T-cell (primary cell): ENCODE measurements at regions not wholly inside any gene's neighbourhood (a gene's known extent, or its start where the extent isn't known, plus 50 kb on each side); places are given as distances from the start of the nearest gene placed in this dataset.
"Not testable (repeated sequence)": the region's sequence is repeated elsewhere in the genome, so short reads cannot be mapped to it uniquely, and the experiment has no call there.

ENCODE experiments used
- ATAC-seq, 4 experiments: fragments of 200-7000 bp in 3 of 4; fragments of 150-1000 bp in 1 of 4; cut with Tn5 transposase; replicated peaks in 1 of 4; 1 replicate in 3 of 4; 2 replicates in 1 of 4; pipeline ENCODE4 v1.10.0; 2021; ENCODE audit warnings: moderate library complexity in 3 of 4, mild to moderate bottlenecking in 2 of 4, moderate number of reproducible peaks in 1 of 4
- CTCF ChIA-PET, 2 donors: fragments of 300-600 bp; sonication (Branson Sonifier 250); formaldehyde crosslinking; loops; one replicate each; lab custom pipeline; 2022; ENCODE audit warnings: antibody characterized with exemption in 2 of 2; lab: Charles Lee
- POLR2A ChIA-PET, 2 donors: fragments of 300-600 bp; sonication (Branson Sonifier 250); formaldehyde crosslinking; loops; one replicate each; lab custom pipeline; 2022; ENCODE audit warnings: antibody characterized with exemption in 2 of 2; lab: Charles Lee
- DNase-seq, 35 experiments: peaks; one replicate each; pipeline versions ENCODE4 v3.0.0 to v3.0.0-alpha.2; 2013 to 2023
- H3K27ac ChIP-seq: one replicate; pipeline ENCODE4 v1.5.1; 2013; ENCODE audit warnings: low read length
- H3K27me3 ChIP-seq, 2 experiments: replicated peaks in 1 of 2; 1 replicate in 1 of 2; 2 replicates in 1 of 2; pipeline versions ENCODE4 v1.6.1 to v1.7.0; 2013; ENCODE audit warnings: low read length in 1 of 2, mixed read lengths in 1 of 2; ENCODE audit not compliant: control insufficient read depth in 2 of 2, insufficient read depth in 2 of 2; ENCODE audit errors: extremely low read depth in 1 of 2
- H3K36me3 ChIP-seq, 2 donors: 1 replicate in 1 of 2; 2 replicates in 1 of 2; pipeline versions ENCODE4 v1.6.1 to v1.7.0; 2013; ENCODE audit warnings: low read length in 1 of 2; ENCODE audit not compliant: control insufficient read depth in 2 of 2, insufficient read depth in 1 of 2; ENCODE audit errors: extremely low read depth in 1 of 2
- H3K4me1 ChIP-seq, 2 experiments: 1 replicate in 1 of 2; 2 replicates in 1 of 2; pipeline versions ENCODE4 v1.6.1 to v1.7.0; 2013; ENCODE audit warnings: low read length in 2 of 2, mixed read lengths in 1 of 2; ENCODE audit not compliant: insufficient read depth in 2 of 2, control insufficient read depth in 1 of 2; ENCODE audit errors: extremely low read depth in 1 of 2
- H3K4me3 ChIP-seq, 2 donors: 1 replicate in 1 of 2; 2 replicates in 1 of 2; pipeline versions ENCODE4 v1.5.1 to v1.7.0; 2013; ENCODE audit warnings: mild to moderate bottlenecking in 2 of 2, low read length in 1 of 2, moderate library complexity in 1 of 2; ENCODE audit not compliant: control insufficient read depth in 1 of 2; ENCODE audit errors: extremely low read depth in 1 of 2
- H3K9me3 ChIP-seq: 2 replicates; pipeline ENCODE4 v1.7.0; 2013
- H3K27ac Mint-ChIP-seq, 2 donors: one replicate each; pipeline ENCODE4 v1.8.0; 2020 to 2021; ENCODE audit warnings: mild to moderate bottlenecking in 2 of 2, mixed read lengths in 2 of 2
- H3K27me3 Mint-ChIP-seq, 2 donors: one replicate each; pipeline ENCODE4 v1.8.0; 2021 to 2022; ENCODE audit warnings: mixed read lengths in 2 of 2
- H3K36me3 Mint-ChIP-seq: one replicate; pipeline ENCODE4 v1.8.0; 2021; ENCODE audit warnings: mixed read lengths
- H3K4me1 Mint-ChIP-seq, 3 donors: one replicate each; pipeline ENCODE4 v1.8.0; 2020 to 2022; ENCODE audit warnings: mixed read lengths in 3 of 3, mild to moderate bottlenecking in 1 of 3
- H3K4me3 Mint-ChIP-seq, 3 donors: one replicate each; pipeline ENCODE4 v1.8.0; 2020 to 2022; ENCODE audit warnings: mild to moderate bottlenecking in 3 of 3, mixed read lengths in 3 of 3, moderate library complexity in 3 of 3
- H3K9me3 Mint-ChIP-seq, 3 donors: one replicate each; pipeline ENCODE4 v1.8.0; 2020 to 2022; ENCODE audit warnings: mixed read lengths in 3 of 3
- WGBS: methylation state at CpG from one replicate; pipeline ENCODE4 v1.1.5; 2013; ENCODE audit warnings: missing lambda C conversion rate; ENCODE audit not compliant: insufficient coverage; 5-methylcytosine and 5-hydroxymethylcytosine counted together

GRCh38 chr14:105591792-105592341 lies 65.5 kb downstream of the TMEM121 start:
- H3K36me3 ChIP-seq, POLR2A ChIA-PET, CTCF ChIA-PET, H3K4me3 ChIP-seq, H3K4me1 Mint-ChIP-seq, H3K4me3 Mint-ChIP-seq, H3K27me3 ChIP-seq, H3K27ac Mint-ChIP-seq, H3K27me3 Mint-ChIP-seq, H3K9me3 ChIP-seq, H3K4me1 ChIP-seq, DNase-seq, H3K27ac ChIP-seq, H3K9me3 Mint-ChIP-seq, H3K36me3 Mint-ChIP-seq: not testable (repeated sequence)
- WGBS, result 66% methylated on average over 5 of the region's 27 CpGs
- ATAC-seq, result peak in 1 of 4 experiments; percentile 13

DNA sequence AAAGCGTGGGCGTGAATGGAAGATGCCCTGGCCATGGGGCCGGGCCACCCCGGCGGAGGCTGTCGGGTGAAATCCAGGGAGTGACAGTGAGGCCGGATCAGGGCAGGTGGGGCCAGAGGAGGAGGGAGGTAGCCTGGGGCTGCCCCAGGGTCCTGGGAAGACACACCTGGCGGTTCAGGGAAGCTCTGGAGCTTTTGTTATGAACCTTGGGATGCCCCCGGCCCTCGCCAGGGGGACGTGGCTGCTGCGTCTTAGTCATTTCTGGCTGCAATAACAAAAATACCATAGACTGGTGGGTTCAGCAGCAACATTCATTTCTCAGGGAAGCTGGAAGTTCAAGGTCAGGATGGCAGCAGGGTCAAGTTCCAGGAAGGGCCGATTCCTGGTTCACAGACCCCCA lies 66.3 kb downstream of the TMEM121 start:
- H3K27ac Mint-ChIP-seq, H3K9me3 Mint-ChIP-seq, H3K4me3 Mint-ChIP-seq, H3K36me3 ChIP-seq, H3K27ac ChIP-seq, DNase-seq, H3K36me3 Mint-ChIP-seq, H3K27me3 Mint-ChIP-seq, H3K27me3 ChIP-seq, POLR2A ChIA-PET, H3K4me3 ChIP-seq, H3K4me1 Mint-ChIP-seq, CTCF ChIA-PET, ATAC-seq, H3K9me3 ChIP-seq, H3K4me1 ChIP-seq: not testable (repeated sequence)
- 94% methylated on average over 2 of the region's 13 CpGs for WGBS

DNA sequence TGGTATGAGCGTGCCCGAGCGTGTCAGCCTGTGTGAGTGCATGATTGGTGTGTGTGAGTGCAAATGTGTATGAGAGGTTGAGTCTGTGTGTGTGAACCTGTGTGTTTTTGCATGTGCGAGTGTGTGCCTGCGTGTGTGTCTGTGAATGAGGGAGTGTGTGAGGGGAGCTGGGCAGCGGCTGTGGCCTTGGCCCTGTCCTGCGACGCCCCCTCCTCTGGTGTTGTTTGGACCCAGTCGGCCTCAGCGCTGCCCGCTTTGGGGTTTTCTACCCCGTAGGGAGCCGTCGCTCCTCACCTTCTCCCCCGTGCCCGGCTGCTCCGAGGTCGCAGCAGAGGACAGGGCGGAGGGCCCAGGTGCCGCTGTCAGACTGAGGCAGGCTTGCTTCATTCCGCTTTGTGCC lies 69.0 kb downstream of the TMEM121 start:
- H3K27me3 Mint-ChIP-seq, H3K9me3 Mint-ChIP-seq, ATAC-seq, H3K4me3 Mint-ChIP-seq, H3K27me3 ChIP-seq, H3K27ac ChIP-seq, H3K36me3 Mint-ChIP-seq, CTCF ChIA-PET, POLR2A ChIA-PET, H3K36me3 ChIP-seq, DNase-seq, H3K4me1 Mint-ChIP-seq, H3K27ac Mint-ChIP-seq, H3K4me3 ChIP-seq, H3K9me3 ChIP-seq, H3K4me1 ChIP-seq: not testable (repeated sequence)
- no CpG with 5 or more reads among the region's 21 CpGs for WGBS

- H3K27ac ChIP-seq, H3K36me3 Mint-ChIP-seq, H3K4me3 ChIP-seq, POLR2A ChIA-PET, H3K4me1 ChIP-seq, H3K36me3 ChIP-seq, DNase-seq, H3K27me3 Mint-ChIP-seq, H3K27ac Mint-ChIP-seq, H3K9me3 ChIP-seq, H3K4me1 Mint-ChIP-seq, H3K4me3 Mint-ChIP-seq, H3K27me3 ChIP-seq, CTCF ChIA-PET, H3K9me3 Mint-ChIP-seq, ATAC-seq: not testable (repeated sequence)
- no CpG with 5 or more reads among the region's 6 CpGs for WGBS
These were observed 70.0 kb downstream of the TMEM121 start for GRCh38 chr14:105596374-105596773.

DNA sequence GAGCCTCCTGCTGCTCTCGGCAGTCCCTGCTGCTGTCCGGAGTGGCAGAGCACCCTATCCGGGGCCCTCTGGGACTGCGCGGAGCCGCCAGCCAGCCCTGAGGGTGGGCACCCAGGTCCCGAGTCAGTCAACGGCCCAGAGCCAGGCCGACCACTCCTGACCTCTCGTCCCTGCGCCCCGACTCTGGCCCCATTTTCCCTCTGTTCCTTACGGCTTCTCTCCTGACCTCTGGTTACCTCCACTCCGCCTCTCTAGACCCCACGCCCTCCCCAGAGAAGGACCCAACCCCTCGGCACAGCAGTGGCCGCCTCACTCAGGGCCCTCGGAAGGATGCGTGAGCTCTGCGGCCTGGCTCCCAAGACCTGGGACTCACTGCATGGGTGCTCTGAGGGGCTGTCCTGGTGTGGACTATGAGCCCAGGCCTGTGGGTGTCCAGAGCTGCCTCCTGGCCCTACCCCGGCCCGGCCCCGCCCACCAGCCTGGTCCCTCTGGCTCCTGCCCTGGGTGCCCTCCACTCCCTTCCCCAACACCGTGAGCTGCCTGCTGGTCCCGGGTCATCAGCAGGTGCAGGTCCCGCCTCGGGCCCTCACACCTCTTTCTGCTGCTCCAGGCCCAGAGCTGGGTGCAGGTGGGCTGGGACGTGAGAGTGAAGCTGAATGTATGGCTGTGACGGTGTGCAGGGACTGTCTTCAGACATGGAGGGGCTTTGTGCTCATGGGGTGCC lies 71.8 kb downstream of the TMEM121 start:
- H3K27me3 ChIP-seq, H3K27ac Mint-ChIP-seq, H3K9me3 ChIP-seq, H3K4me3 Mint-ChIP-seq, H3K4me3 ChIP-seq, DNase-seq, POLR2A ChIA-PET, CTCF ChIA-PET, H3K9me3 Mint-ChIP-seq, H3K27me3 Mint-ChIP-seq, H3K4me1 ChIP-seq, H3K36me3 ChIP-seq, H3K36me3 Mint-ChIP-seq, H3K4me1 Mint-ChIP-seq, ATAC-seq, H3K27ac ChIP-seq: not testable (repeated sequence)
- 76% methylated on average over 6 of the region's 29 CpGs for WGBS

GRCh38 chr14:105598925-105599586 lies 72.7 kb downstream of the TMEM121 start:
- ATAC-seq, H3K4me3 ChIP-seq, CTCF ChIA-PET, H3K4me1 Mint-ChIP-seq, H3K27me3 ChIP-seq, H3K27ac ChIP-seq, H3K4me1 ChIP-seq, H3K27ac Mint-ChIP-seq, DNase-seq, H3K36me3 Mint-ChIP-seq, POLR2A ChIA-PET, H3K9me3 ChIP-seq, H3K27me3 Mint-ChIP-seq, H3K36me3 ChIP-seq, H3K9me3 Mint-ChIP-seq, H3K4me3 Mint-ChIP-seq: not testable (repeated sequence)
- 80% methylated on average over 18 of the region's 26 CpGs for WGBS
